ENCODE measurements at regions not wholly inside any gene's neighbourhood (a gene's known extent, or its start where the extent isn't known, plus 50 kb on each side); places are given as distances from the start of the nearest gene placed in this dataset.

DNA sequence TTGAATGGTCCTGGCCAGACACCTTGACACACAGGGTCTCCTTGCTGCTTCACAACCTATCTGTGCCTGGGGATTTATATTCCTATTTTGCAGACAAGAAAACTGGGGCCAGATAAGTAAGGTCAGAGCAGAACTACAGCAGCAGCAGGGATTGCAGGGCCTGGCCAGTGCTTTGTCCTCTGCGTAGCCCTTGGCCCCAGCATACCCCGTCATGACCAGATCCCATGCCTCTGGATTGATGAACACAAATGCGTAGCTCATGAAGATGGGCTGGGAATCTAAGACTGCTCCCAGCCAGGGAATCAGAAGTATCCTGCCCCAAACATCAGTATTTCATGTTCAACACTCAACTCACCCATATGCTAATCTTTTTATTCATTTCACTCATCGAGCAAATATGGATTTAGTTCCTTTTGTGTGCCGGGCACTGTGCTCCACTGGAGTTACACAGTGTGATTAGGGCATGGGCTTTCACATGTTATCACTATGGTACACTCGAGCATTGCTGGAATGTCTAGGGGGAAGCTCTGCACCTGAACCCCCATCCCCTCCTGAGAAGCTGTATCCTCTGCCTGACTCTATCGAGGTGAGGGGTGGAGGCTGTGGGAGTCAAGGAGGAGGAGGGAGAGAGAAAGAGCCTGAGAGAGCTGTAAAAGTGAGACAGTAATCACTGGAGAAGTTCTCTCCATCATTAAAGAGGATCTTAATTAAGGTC, 143.3 kb downstream of the CYP26B1 start:
- no peak for DNase-seq
- WGBS, 2 donors: 83 to 88% methylated on average over 7 of the region's 7 CpGs
- no peaks in the 10 kb centered on the region for H3K36me3 ChIP-seq
- H3K27me3 ChIP-seq: peaks cover 0 to 13% (median 0%) of the 10 kb centered on the region in 4 donors
- H3K4me1 ChIP-seq: peaks cover 0 to 5% (median 0%) of the 10 kb centered on the region in 3 donors
- intact Hi-C loops (cut with DNase I): no loop called here
- H3K9me3 ChIP-seq: no peaks in the 10 kb centered on the region
- no peak overlapping the region for H3K27ac ChIP-seq
- H3K4me3 ChIP-seq: no peak overlapping the region
- TF ChIP-seq, protein P1, sequence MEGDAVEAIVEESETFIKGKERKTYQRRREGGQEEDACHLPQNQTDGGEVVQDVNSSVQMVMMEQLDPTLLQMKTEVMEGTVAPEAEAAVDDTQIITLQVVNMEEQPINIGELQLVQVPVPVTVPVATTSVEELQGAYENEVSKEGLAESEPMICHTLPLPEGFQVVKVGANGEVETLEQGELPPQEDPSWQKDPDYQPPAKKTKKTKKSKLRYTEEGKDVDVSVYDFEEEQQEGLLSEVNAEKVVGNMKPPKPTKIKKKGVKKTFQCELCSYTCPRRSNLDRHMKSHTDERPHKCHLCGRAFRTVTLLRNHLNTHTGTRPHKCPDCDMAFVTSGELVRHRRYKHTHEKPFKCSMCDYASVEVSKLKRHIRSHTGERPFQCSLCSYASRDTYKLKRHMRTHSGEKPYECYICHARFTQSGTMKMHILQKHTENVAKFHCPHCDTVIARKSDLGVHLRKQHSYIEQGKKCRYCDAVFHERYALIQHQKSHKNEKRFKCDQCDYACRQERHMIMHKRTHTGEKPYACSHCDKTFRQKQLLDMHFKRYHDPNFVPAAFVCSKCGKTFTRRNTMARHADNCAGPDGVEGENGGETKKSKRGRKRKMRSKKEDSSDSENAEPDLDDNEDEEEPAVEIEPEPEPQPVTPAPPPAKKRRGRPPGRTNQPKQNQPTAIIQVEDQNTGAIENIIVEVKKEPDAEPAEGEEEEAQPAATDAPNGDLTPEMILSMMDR (IDR thresholded peaks at IDR 0.05): no peak
- no peak for TF ChIP-seq POLR2A (IDR thresholded peaks at IDR 0.05)

DNA sequence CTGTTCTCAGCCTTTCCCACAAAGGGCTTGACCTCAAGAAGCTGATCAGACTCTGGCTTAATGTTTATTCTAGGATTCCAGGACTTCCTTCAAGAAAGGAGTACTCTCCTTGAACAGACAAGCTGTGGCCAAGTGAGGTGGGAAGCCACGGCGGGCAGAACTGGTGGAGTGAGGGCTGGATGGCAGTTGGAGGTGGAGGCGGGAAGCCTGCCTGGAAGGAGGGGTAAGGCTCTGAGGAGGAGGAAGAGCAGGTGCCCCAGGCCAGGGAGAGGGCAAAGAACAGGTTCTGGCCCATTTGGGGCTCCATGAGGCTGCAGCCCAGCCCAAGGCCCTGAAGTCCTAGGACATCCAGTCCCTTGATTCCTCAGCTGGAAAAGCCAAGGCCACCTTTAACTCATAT, 143.9 kb downstream of the CYP26B1 start:
- H3K27ac ChIP-seq: no peak overlapping the region
- intact Hi-C loops (cut with DNase I): no loop called here

DNA sequence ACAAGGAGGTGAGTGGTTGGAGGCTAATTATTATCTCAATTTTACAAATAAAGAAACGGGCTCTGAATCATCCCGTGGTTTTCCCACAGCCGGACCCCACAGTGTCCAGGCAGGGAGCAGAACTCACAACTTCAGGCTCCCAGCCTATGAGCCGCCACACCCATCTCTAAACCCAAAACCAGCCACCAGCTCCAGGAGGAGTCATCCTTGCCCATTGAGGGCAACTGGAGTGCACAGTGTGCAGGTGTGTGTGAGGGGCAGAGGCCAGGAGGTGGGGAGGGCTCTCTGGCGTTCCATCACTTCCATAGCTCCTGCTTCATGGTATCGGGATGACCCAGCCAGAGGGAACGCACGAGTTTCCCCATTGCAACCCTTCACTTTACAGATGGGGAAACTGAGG, 144.5 kb downstream of the CYP26B1 start:
- H3K9me3 ChIP-seq: no peaks in the 10 kb centered on the region
- no peak overlapping the region for H3K4me3 ChIP-seq
- H3K4me1 ChIP-seq: peaks cover 0 to 5% (median 0%) of the 10 kb centered on the region in 3 donors
- WGBS, 2 donors: 88 to 93% methylated on average over 3 to 5 of the region's 8 CpGs
- no peaks in the 10 kb centered on the region for H3K36me3 ChIP-seq
- peaks cover 0 to 14% (median 0%) of the 10 kb centered on the region in 4 donors for H3K27me3 ChIP-seq
- H3K27ac ChIP-seq: no peak overlapping the region
- no peak for DNase-seq
- TF ChIP-seq, protein P1 (IDR thresholded peaks at IDR 0.05): no peak
- no peak for TF ChIP-seq POLR2A (IDR thresholded peaks at IDR 0.05)
- intact Hi-C loops (cut with DNase I): no loop called here

More for the DNA sequence above, 143.9 kb downstream of the CYP26B1 start:
- Histone ChIP-seq H3K27me3 (peaks cover 0 to 14% (median 0%) of the 10 kb centered on the region in 4 donors), H3K4me1 (peaks cover 0 to 5% (median 0%) of the 10 kb centered on the region in 3 donors), H3K9me3 (no peaks in the 10 kb centered on the region), H3K36me3 (no peaks in the 10 kb centered on the region), H3K4me3 (no peak overlapping the region)
- TF ChIP-seq, protein P1 (IDR thresholded peaks at IDR 0.05): no peak
- TF ChIP-seq POLR2A (IDR thresholded peaks at IDR 0.05): no peak
- no peak for DNase-seq
- WGBS, 2 donors: 60 to 65% methylated on average over 3 of the region's 3 CpGs

DNA sequence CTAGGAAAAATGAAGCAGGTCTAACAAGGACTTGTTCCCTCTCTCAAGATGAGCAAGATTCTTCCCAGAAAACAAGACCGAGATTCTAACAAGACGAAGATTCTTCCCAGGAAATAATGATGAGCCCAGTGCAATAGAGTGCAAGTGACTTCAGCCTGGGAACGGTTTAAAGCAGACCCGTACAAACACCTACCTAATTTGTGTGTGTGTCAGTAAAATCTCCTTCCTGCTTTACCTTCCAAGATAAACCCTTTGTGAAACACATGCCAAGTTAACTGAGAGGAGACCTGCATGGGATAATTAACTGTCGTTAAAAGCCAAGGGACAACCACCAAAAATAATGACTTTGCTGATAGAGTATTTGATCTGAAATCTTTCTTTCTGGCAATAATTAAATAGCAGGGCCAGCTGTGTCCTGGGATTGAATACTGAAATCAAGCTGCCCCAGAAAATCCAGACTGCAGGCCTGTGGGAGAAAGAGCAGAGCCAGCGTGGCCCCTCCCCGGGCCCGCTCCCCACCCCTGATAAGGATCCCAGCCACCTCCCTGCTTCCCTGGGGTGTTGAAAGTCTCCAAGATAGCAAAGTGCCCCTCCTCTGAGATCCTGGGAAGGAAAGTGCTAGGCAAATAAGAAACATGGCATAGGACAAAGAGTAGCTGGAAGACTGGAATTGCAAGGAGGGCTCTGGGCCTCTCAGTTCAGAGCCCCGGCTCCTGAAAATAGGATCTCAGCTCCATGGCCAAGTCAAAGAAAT, 145.5 kb downstream of the CYP26B1 start:
- Histone ChIP-seq H3K9me3 (no peaks in the 10 kb centered on the region), H3K27me3 (peaks cover 0 to 17% (median 0%) of the 10 kb centered on the region in 4 donors), H3K27ac (no peak overlapping the region), H3K36me3 (no peaks in the 10 kb centered on the region), H3K4me3 (no peak overlapping the region), H3K4me1 (peaks cover 0 to 5% (median 0%) of the 10 kb centered on the region in 3 donors)
- intact Hi-C loops (cut with DNase I): no loop called here
- no peak for TF ChIP-seq POLR2A (IDR thresholded peaks at IDR 0.05)
- TF ChIP-seq, protein P1 (IDR thresholded peaks at IDR 0.05): no peak
- DNase-seq: no peak
- WGBS, 2 donors: 71 to 80% methylated on average over 8 to 9 of the region's 9 CpGs

DNA sequence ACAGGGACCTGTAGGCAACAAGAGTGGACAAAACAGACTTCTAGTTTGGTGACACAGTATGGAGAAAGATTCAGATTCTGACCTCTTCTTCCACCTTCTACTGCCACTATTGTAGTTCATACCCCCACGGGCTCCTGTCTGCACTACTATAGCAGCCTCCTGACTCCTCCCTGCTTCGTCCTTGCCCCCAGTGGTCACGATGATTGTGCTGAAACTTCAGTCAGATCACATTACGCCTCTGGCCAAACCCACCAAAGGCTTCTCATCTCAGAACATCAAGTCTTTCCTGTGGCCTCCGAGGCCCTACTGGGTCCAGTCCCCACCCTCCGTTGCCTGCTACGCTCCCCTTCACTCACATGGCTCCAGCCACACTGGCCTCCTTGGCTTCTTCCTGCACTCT, 147.6 kb downstream of the CYP26B1 start:
- intact Hi-C loops (cut with DNase I): no loop called here
- TF ChIP-seq, protein P1 (IDR thresholded peaks at IDR 0.05): no peak
- no peak for TF ChIP-seq POLR2A (IDR thresholded peaks at IDR 0.05)
- Histone ChIP-seq H3K27ac (no peak overlapping the region), H3K9me3 (no peaks in the 10 kb centered on the region), H3K4me1 (peaks cover 0 to 5% (median 0%) of the 10 kb centered on the region in 3 donors), H3K4me3 (no peak overlapping the region), H3K27me3 (peaks cover 0 to 17% (median 0%) of the 10 kb centered on the region in 4 donors), H3K36me3 (no peaks in the 10 kb centered on the region)
- DNase-seq: no peak
- 78 to 85% methylated on average over 7 of the region's 7 CpGs for WGBS, 2 donors
